AG09309 (cell line): ENCODE measurements at regions not wholly inside any gene's neighbourhood (a gene's known extent, or its start where the extent isn't known, plus 50 kb on each side); places are given as distances from the start of the nearest gene placed in this dataset.

Experiments used
- DNase-seq: peaks from one replicate; pipeline ENCODE4 v3.0.0-alpha.2; 2010; ENCODE audit warnings: low read depth
- H3K4me3 ChIP-seq: 2 replicates; pipeline ENCODE4 v1.5.1; 2011; ENCODE audit warnings: mild to moderate bottlenecking, low read depth, low read length, moderate library complexity; ENCODE audit not compliant: control insufficient read depth
- CTCF ChIP-seq: IDR thresholded peaks from 2 replicates; pipeline ENCODE4 v1.5.1; 2011; ENCODE audit warnings: mild to moderate bottlenecking, low read depth, low read length, inconsistent platforms; ENCODE audit not compliant: insufficient read depth, control insufficient read depth; ENCODE audit errors: missing control alignments

- no peak for TF ChIP-seq CTCF
- no peak overlapping the region for H3K4me3 ChIP-seq
Observed at GRCh38 chr13:80284290-80284689, 56.6 kb downstream of the SPRY2 start.

GRCh38 chr13:80278706-80279105, 62.2 kb downstream of the SPRY2 start:
- no peak for TF ChIP-seq CTCF
- H3K4me3 ChIP-seq: no peak overlapping the region
- DNase-seq: no peak

More at GRCh38 chr13:80284290-80284689, 56.6 kb downstream of the SPRY2 start:
- no peak for DNase-seq

- no peak for DNase-seq
- no peak for TF ChIP-seq CTCF
- no peak overlapping the region for H3K4me3 ChIP-seq
Observed at GRCh38 chr13:80276371-80277289, 64.3 kb downstream of the SPRY2 start.

- H3K4me3 ChIP-seq: no peak overlapping the region
- TF ChIP-seq CTCF: no peak
- no peak for DNase-seq
Observed at GRCh38 chr13:80274643-80275042, 66.3 kb downstream of the SPRY2 start.

- no peak for DNase-seq
- H3K4me3 ChIP-seq: no peak overlapping the region
- TF ChIP-seq CTCF: no peak
Observed at GRCh38 chr13:80273718-80274117, 67.2 kb downstream of the SPRY2 start.

- H3K4me3 ChIP-seq: no peak overlapping the region
- DNase-seq: no peak
- TF ChIP-seq CTCF: no peak
Observed at GRCh38 chr13:80265348-80265747, 75.6 kb downstream of the SPRY2 start.
